ENCODE measurements at regions not wholly inside any gene's neighbourhood (a gene's known extent, or its start where the extent isn't known, plus 50 kb on each side); places are given as distances from the start of the nearest gene placed in this dataset.

DNA sequence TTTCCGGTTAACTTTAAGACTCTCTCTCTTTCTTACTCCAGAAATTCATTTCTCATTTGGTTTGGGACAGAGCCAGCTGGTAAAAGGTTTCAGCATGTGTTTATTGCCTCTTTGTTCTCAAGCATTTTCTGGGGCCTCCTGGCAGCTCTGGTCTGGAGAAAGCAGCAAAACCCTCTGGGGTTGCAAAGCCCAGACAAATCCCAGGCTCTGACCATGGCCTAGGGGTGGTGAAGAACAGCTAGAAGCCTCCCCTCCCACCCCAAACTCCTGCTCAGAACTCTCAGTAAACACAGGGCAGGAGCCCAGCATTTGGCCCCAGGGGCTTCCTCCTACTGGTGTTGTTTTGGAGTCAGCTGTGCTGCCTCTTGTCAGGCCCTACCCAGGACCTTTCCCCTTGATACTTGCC is 124.2 kb upstream of the SERP2 start:
- no peaks in the 10 kb centered on the region for H3K36me3 ChIP-seq (ENCODE audit: control insufficient read depth in 2 of 2, extremely low read depth in 1 of 2, insufficient read depth in 1 of 2, low read length in 1 of 2)
- Mint-ChIP-seq H3K9me3 (peaks cover 0 to 4% (median 0%) of the 10 kb centered on the region in 3 donors), H3K36me3 (no peaks in the 10 kb centered on the region), H3K4me3 (no peak overlapping the region), H3K27ac (no peak overlapping the region), H3K4me1 (no peaks in the 10 kb centered on the region), H3K27me3 (no peaks in the 10 kb centered on the region)
- DNase-seq (no peak), ATAC-seq (replicated peaks in 1 of 4) (no peak)
- no peaks in the 10 kb centered on the region for H3K27me3 ChIP-seq (replicated peaks in 1 of 2; ENCODE audit: control insufficient read depth in 2 of 2, extremely low read depth in 1 of 2, insufficient read depth in 2 of 2, low read length in 1 of 2)
- ChIA-PET CTCF (no interaction called here), POLR2A (no interaction called here)
- no peaks in the 10 kb centered on the region for H3K4me1 ChIP-seq (ENCODE audit: control insufficient read depth in 1 of 2, extremely low read depth in 1 of 2, insufficient read depth in 2 of 2, low read length in 2 of 2)
- H3K27ac ChIP-seq (ENCODE audit: low read length): no peak overlapping the region
- H3K9me3 ChIP-seq: no peaks in the 10 kb centered on the region
- no peak overlapping the region for H3K4me3 ChIP-seq (ENCODE audit: control insufficient read depth in 1 of 2, extremely low read depth in 1 of 2, low read length in 1 of 2)
- no CpG with 5 or more reads among the region's 1 CpG for WGBS (ENCODE audit: insufficient coverage)

GRCh38 chr13:44252938-44253337 is 120.7 kb upstream of the SERP2 start:
- Histone ChIP-seq H3K4me3 (ENCODE audit: control insufficient read depth in 1 of 2, extremely low read depth in 1 of 2, low read length in 1 of 2) (no peak overlapping the region), H3K9me3 (no peaks in the 10 kb centered on the region), H3K36me3 (ENCODE audit: control insufficient read depth in 2 of 2, extremely low read depth in 1 of 2, insufficient read depth in 1 of 2, low read length in 1 of 2) (no peaks in the 10 kb centered on the region), H3K27ac (ENCODE audit: low read length) (no peak overlapping the region), H3K27me3 (replicated peaks in 1 of 2; ENCODE audit: control insufficient read depth in 2 of 2, extremely low read depth in 1 of 2, insufficient read depth in 2 of 2, low read length in 1 of 2) (no peaks in the 10 kb centered on the region), H3K4me1 (ENCODE audit: control insufficient read depth in 1 of 2, extremely low read depth in 1 of 2, insufficient read depth in 2 of 2, low read length in 2 of 2) (no peaks in the 10 kb centered on the region)
- no peak overlapping the region for H3K4me3 Mint-ChIP-seq
- H3K4me1 Mint-ChIP-seq: no peaks in the 10 kb centered on the region
- ChIA-PET CTCF (interaction anchor here in 1 of 2 donors (0.7 kb wide), 1 partner anchor 21 kb away, joined by 3 read pairs; no protein-coding TSS in a partner anchor), POLR2A (no interaction called here)
- peaks cover 0 to 8% (median 0%) of the 10 kb centered on the region in 3 donors for H3K9me3 Mint-ChIP-seq
- ATAC-seq (replicated peaks in 1 of 4) (no peak), DNase-seq (no peak)
- 60% methylated on average over 1 of the region's 3 CpGs for WGBS (ENCODE audit: insufficient coverage)
- no peaks in the 10 kb centered on the region for H3K27me3 Mint-ChIP-seq
- no peaks in the 10 kb centered on the region for H3K36me3 Mint-ChIP-seq
- H3K27ac Mint-ChIP-seq: no peak overlapping the region

- H3K4me3 ChIP-seq (ENCODE audit: control insufficient read depth in 1 of 2, extremely low read depth in 1 of 2, low read length in 1 of 2): no peak overlapping the region
- WGBS (ENCODE audit: insufficient coverage): 94% methylated on average over 2 of the region's 5 CpGs
- peaks cover 0 to 9% of the 10 kb centered on the region in 2 experiments for H3K4me1 ChIP-seq (ENCODE audit: control insufficient read depth in 1 of 2, extremely low read depth in 1 of 2, insufficient read depth in 2 of 2, low read length in 2 of 2)
- DNase-seq: no peak
- ATAC-seq (replicated peaks in 1 of 4): no peak
- Mint-ChIP-seq H3K36me3 (no peaks in the 10 kb centered on the region), H3K27me3 (no peaks in the 10 kb centered on the region), H3K4me1 (peaks cover 19 to 25% (median 24%) of the 10 kb centered on the region in 3 donors), H3K27ac (no peak overlapping the region), H3K4me3 (no peak overlapping the region), H3K9me3 (peaks cover 0 to 8% (median 0%) of the 10 kb centered on the region in 3 donors)
- no peaks in the 10 kb centered on the region for H3K36me3 ChIP-seq (ENCODE audit: control insufficient read depth in 2 of 2, extremely low read depth in 1 of 2, insufficient read depth in 1 of 2, low read length in 1 of 2)
- H3K27ac ChIP-seq (ENCODE audit: low read length): no peak overlapping the region
- H3K27me3 ChIP-seq (replicated peaks in 1 of 2; ENCODE audit: control insufficient read depth in 2 of 2, extremely low read depth in 1 of 2, insufficient read depth in 2 of 2, low read length in 1 of 2): no peaks in the 10 kb centered on the region
- H3K9me3 ChIP-seq: no peaks in the 10 kb centered on the region
- CTCF ChIA-PET: no interaction called here
- POLR2A ChIA-PET: interaction anchor here in 1 of 2 donors (1.3 kb wide), 1 partner anchor 19 kb away, joined by 3 read pairs; no protein-coding TSS in a partner anchor
Measured at GRCh38 chr13:44255771-44256364, 117.8 kb upstream of the SERP2 start.

GRCh38 chr13:44257796-44258195 is 115.8 kb upstream of the SERP2 start:
- CTCF ChIA-PET: no interaction called here
- no peak overlapping the region for H3K4me3 Mint-ChIP-seq
- no peak for ATAC-seq (replicated peaks in 1 of 4)
- peaks cover 0 to 9% of the 10 kb centered on the region in 2 experiments for H3K4me1 ChIP-seq (ENCODE audit: control insufficient read depth in 1 of 2, extremely low read depth in 1 of 2, insufficient read depth in 2 of 2, low read length in 2 of 2)
- no peaks in the 10 kb centered on the region for H3K27me3 Mint-ChIP-seq
- H3K4me3 ChIP-seq (ENCODE audit: control insufficient read depth in 1 of 2, extremely low read depth in 1 of 2, low read length in 1 of 2): no peak overlapping the region
- no peaks in the 10 kb centered on the region for H3K36me3 ChIP-seq (ENCODE audit: control insufficient read depth in 2 of 2, extremely low read depth in 1 of 2, insufficient read depth in 1 of 2, low read length in 1 of 2)
- POLR2A ChIA-PET: no interaction called here
- H3K27me3 ChIP-seq (replicated peaks in 1 of 2; ENCODE audit: control insufficient read depth in 2 of 2, extremely low read depth in 1 of 2, insufficient read depth in 2 of 2, low read length in 1 of 2): no peaks in the 10 kb centered on the region
- 93% methylated on average over 3 of the region's 4 CpGs for WGBS (ENCODE audit: insufficient coverage)
- no peak overlapping the region for H3K27ac ChIP-seq (ENCODE audit: low read length)
- H3K36me3 Mint-ChIP-seq: no peaks in the 10 kb centered on the region
- H3K9me3 Mint-ChIP-seq: peaks cover 0 to 6% (median 0%) of the 10 kb centered on the region in 3 donors
- no peak for DNase-seq
- no peak overlapping the region for H3K27ac Mint-ChIP-seq
- peaks cover 19 to 27% (median 25%) of the 10 kb centered on the region in 3 donors for H3K4me1 Mint-ChIP-seq
- no peaks in the 10 kb centered on the region for H3K9me3 ChIP-seq

GRCh38 chr13:44259045-44260027 is 114.3 kb upstream of the SERP2 start:
- peak overlapping the region; percentile 32 for H3K27ac ChIP-seq (ENCODE audit: low read length)

GRCh38 chr13:44260336-44260735 is 113.3 kb upstream of the SERP2 start:
- Histone ChIP-seq H3K9me3 (no peaks in the 10 kb centered on the region), H3K4me1 (ENCODE audit: control insufficient read depth in 1 of 2, extremely low read depth in 1 of 2, insufficient read depth in 2 of 2, low read length in 2 of 2) (peaks cover 0 to 9% of the 10 kb centered on the region in 2 experiments), H3K36me3 (ENCODE audit: control insufficient read depth in 2 of 2, extremely low read depth in 1 of 2, insufficient read depth in 1 of 2, low read length in 1 of 2) (no peaks in the 10 kb centered on the region), H3K27ac (ENCODE audit: low read length) (no peak overlapping the region), H3K4me3 (ENCODE audit: control insufficient read depth in 1 of 2, extremely low read depth in 1 of 2, low read length in 1 of 2) (no peak overlapping the region), H3K27me3 (replicated peaks in 1 of 2; ENCODE audit: control insufficient read depth in 2 of 2, extremely low read depth in 1 of 2, insufficient read depth in 2 of 2, low read length in 1 of 2) (no peaks in the 10 kb centered on the region)
- DNase-seq (no peak), ATAC-seq (replicated peaks in 1 of 4) (no peak)
- Mint-ChIP-seq H3K27ac (no peak overlapping the region), H3K4me1 (peaks cover 19 to 27% (median 25%) of the 10 kb centered on the region in 3 donors), H3K27me3 (peaks cover 0 to 3% of the 10 kb centered on the region in 2 donors), H3K9me3 (peaks cover 0 to 4% (median 0%) of the 10 kb centered on the region in 3 donors), H3K36me3 (no peaks in the 10 kb centered on the region), H3K4me3 (peak overlapping the region in 1 of 3 donors; percentile 68)
- CTCF ChIA-PET: interaction anchor here in 1 of 2 donors (0.8 kb wide), 1 partner anchor 14 kb away, joined by 5 read pairs; no protein-coding TSS in a partner anchor
- WGBS (ENCODE audit: insufficient coverage): no CpG with 5 or more reads among the region's 2 CpGs
- POLR2A ChIA-PET: no interaction called here

More at GRCh38 chr13:44259045-44260027, 114.3 kb upstream of the SERP2 start:
- Mint-ChIP-seq H3K4me3 (peak overlapping the region; percentile 60 to 78 (median 68)), H3K4me1 (peaks cover 19 to 27% (median 25%) of the 10 kb centered on the region in 3 donors), H3K27me3 (peaks cover 0 to 3% of the 10 kb centered on the region in 2 donors), H3K27ac (peak overlapping the region; percentile 91 to 93), H3K36me3 (no peaks in the 10 kb centered on the region), H3K9me3 (peaks cover 0 to 4% (median 0%) of the 10 kb centered on the region in 3 donors)
- ChIA-PET POLR2A (interaction anchor here in 1 of 2 donors (0.6 to 1.1 kb wide), 3 partner anchors 12 to 938 kb away, joined by 3 to 6 read pairs (median 3); no protein-coding TSS in a partner anchor), CTCF (interaction anchor here in 1 of 2 donors (0.5 to 1.0 kb wide), 3 partner anchors 15 to 176 kb away, joined by 3 read pairs; no protein-coding TSS in a partner anchor)
- no peaks in the 10 kb centered on the region for H3K27me3 ChIP-seq (replicated peaks in 1 of 2; ENCODE audit: control insufficient read depth in 2 of 2, extremely low read depth in 1 of 2, insufficient read depth in 2 of 2, low read length in 1 of 2)
- DNase-seq: peak in 34 of 35 experiments; percentile 18 to 81 (median 64)
- WGBS (ENCODE audit: insufficient coverage): 13% methylated on average over 6 of the region's 12 CpGs
- peak overlapping the region in 1 of 2 donors; percentile 14 for H3K4me3 ChIP-seq (ENCODE audit: control insufficient read depth in 1 of 2, extremely low read depth in 1 of 2, low read length in 1 of 2)
- no peaks in the 10 kb centered on the region for H3K9me3 ChIP-seq
- peaks cover 0 to 9% of the 10 kb centered on the region in 2 experiments for H3K4me1 ChIP-seq (ENCODE audit: control insufficient read depth in 1 of 2, extremely low read depth in 1 of 2, insufficient read depth in 2 of 2, low read length in 2 of 2)
- peak; percentile 76 to 91 (median 83) for ATAC-seq (replicated peaks in 1 of 4)
- H3K36me3 ChIP-seq (ENCODE audit: control insufficient read depth in 2 of 2, extremely low read depth in 1 of 2, insufficient read depth in 1 of 2, low read length in 1 of 2): no peaks in the 10 kb centered on the region

Measured in T-cell (primary cell).